ENCODE measurements at regions not wholly inside any gene's neighbourhood (a gene's known extent, or its start where the extent isn't known, plus 50 kb on each side); places are given as distances from the start of the nearest gene placed in this dataset.
"Not testable (repeated sequence)": the region's sequence is repeated elsewhere in the genome, so short reads cannot be mapped to it uniquely, and the experiment has no call there.

DNA sequence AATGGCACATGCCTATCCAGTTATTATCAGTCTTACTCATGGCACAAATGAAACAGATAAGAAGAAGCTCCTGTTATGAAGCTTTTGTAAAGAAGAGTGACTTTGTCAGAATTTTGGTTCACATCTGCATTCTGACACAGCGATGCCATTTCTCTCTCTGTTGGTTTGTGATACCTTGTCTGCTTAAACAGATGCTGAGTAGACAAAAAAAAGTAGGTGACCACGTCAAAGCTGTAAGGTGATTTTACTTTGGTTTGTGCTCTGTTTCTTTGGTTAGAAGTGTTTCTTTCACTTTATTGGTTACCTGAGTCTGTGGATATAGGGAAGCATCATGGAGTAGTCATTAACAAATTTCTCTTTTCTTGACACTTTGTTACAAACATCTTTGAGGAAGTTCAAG, 422.3 kb upstream of the ADAMTSL1 start:
- Mint-ChIP-seq H3K4me3 (no peak overlapping the region), H3K27me3 (no peaks in the 10 kb centered on the region), H3K27ac (no peak overlapping the region), H3K36me3 (ENCODE audit: low read depth) (no peaks in the 10 kb centered on the region), H3K9me3 (peaks cover 5% of the 10 kb centered on the region), H3K4me1 (ENCODE audit: low read depth) (no peaks in the 10 kb centered on the region)
- no peak for DNase-seq

DNA sequence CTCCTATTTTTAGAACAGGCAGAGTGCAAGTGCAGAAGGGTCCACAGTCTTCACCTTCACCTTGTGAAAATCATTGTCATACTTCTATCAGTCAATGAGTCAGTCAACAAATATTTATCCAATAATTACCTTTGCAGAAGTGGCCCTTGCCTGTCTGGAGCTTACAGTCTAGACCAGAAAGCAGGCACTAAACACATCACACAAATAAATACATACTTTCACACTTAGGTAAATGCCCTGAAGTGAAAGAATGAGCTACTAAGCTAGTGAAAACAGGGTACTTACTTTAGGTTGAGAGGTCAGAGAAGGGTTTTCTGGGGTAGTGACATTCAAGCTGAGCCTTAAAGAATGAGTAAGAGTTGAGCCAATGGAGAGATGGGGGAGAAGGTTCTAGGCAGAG, 421.9 kb upstream of the ADAMTSL1 start:
- no peaks in the 10 kb centered on the region for H3K27me3 Mint-ChIP-seq
- no peaks in the 10 kb centered on the region for H3K36me3 Mint-ChIP-seq (ENCODE audit: low read depth)
- H3K9me3 Mint-ChIP-seq = peaks cover 5% of the 10 kb centered on the region
- no peaks in the 10 kb centered on the region for H3K4me1 Mint-ChIP-seq (ENCODE audit: low read depth)
- H3K4me3 Mint-ChIP-seq = no peak overlapping the region
- no peak overlapping the region for H3K27ac Mint-ChIP-seq
- DNase-seq = no peak

DNA sequence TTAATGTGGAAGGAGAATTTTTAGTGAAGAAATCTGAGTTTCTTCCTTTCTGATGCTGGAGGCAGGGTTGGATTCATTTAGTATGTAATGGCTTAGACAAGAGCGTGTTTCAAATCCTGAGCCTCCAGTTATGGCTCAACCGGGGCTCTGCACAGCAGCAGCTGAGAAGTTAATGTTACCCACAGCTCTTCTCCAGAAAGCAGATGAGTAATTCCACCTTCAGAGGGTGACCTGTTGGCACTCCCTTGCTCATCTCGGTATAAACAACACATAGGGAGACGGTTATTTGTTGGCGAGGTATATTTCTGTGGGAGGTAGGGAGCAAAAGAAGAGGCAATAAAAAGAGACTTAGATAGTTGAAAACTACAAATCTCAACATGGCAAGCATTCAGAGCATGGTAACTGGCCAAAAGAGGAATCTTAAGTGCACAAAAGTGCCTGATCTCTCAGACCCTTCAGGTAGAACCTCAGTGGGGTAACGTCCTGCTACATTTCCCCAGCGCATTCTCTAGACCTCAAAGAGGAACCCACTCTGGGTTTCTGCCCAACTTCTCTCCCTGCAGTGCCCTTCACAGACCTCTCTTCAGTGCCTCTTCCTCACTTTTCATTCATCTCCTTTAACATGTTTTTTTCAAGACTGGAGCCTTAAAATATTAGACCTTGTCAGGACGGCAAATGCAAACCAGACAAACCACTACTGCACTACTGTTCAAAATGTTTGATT, 417.5 kb upstream of the ADAMTSL1 start:
- H3K27me3 Mint-ChIP-seq = no peaks in the 10 kb centered on the region
- H3K36me3 Mint-ChIP-seq (ENCODE audit: low read depth) = no peaks in the 10 kb centered on the region
- no peak overlapping the region for H3K27ac Mint-ChIP-seq
- H3K4me1 Mint-ChIP-seq (ENCODE audit: low read depth) = no peaks in the 10 kb centered on the region
- no peak overlapping the region for H3K4me3 Mint-ChIP-seq
- no peak for DNase-seq
- H3K9me3 Mint-ChIP-seq = peaks cover 5% of the 10 kb centered on the region

DNA sequence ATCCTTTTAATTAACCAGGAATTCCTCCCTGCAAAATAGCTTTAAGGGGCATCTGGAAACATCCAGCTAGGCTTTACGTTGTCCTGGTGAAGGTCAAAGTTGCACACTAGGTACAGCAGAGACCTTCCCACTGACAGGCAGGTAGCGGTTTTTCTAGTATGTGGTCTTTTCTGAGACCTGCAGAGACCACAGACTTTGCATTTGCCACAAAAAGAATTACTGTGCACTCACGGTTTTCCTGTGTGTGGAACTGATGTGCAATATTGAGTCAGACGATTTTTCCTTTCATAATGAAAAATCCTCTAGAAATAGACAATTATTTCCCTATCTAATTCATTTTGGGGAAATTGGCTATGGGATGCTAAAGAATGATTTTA, 417.0 kb upstream of the ADAMTSL1 start:
- Mint-ChIP-seq H3K4me3 (no peak overlapping the region), H3K4me1 (ENCODE audit: low read depth) (no peaks in the 10 kb centered on the region), H3K36me3 (ENCODE audit: low read depth) (no peaks in the 10 kb centered on the region), H3K27me3 (no peaks in the 10 kb centered on the region), H3K27ac (no peak overlapping the region), H3K9me3 (peaks cover 2% of the 10 kb centered on the region)
- DNase-seq = no peak

DNA sequence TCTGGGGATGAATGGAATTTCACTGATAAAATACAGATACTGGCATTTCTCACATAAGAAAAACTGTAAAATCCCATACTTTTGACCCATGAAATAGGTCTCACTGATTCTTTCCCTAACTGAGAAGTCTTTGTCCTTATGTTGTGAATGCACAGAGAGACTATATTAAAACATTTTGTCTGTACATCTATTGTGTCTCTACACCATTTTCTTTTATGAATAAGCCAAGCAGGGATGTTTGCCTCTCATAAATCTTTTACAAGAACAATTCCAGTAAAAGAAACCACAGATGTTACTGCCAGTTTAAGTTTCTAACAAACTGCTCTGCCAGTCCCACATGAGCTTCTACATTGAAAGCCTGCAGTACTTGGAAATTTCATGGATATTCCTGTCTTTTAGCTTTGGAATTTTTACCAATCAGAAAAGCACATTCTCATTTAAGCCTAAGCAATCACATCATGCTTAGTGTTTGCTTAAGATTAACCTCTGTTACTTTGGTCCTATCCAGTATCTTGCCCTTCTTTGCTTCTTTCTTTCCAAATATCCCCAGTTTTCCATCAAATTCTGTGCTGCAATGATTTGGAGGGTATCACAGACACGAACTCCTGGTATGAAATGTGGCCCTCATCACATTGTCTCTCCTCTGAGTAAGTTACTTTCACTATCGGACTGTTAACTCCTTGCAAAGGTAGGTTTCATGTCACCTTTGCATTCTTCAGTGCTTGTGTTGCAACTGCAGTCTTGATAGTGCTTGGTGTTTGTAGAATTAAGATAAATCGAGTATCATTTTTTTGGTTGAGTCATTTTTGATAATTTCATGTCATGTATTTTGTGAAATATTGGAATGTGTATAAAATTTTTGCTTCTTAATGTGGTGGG, 415.1 kb upstream of the ADAMTSL1 start:
- peaks cover 2% of the 10 kb centered on the region for H3K9me3 Mint-ChIP-seq

DNA sequence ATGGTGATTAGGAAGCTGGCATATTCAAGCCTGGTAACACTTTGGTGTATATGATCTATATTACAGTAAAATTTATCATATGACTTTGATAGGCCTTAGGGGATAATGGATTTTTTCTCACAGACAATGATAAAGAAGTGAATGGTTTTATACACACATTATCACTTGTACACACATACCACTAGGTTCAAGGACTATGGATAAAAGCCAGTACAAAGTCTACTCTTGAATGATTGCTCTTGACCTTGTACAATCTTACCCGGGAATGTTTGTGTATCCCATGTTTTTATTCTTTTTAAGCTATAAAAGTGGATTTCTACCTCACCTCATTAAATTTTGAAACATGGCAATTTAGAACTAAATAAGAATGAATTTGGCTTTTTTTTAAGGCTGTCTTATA, 414.5 kb upstream of the ADAMTSL1 start:
- no peak for DNase-seq
- no peak overlapping the region for H3K4me3 Mint-ChIP-seq
- H3K9me3 Mint-ChIP-seq = peaks cover under 1% of the 10 kb centered on the region
- no peaks in the 10 kb centered on the region for H3K4me1 Mint-ChIP-seq (ENCODE audit: low read depth)
- H3K36me3 Mint-ChIP-seq (ENCODE audit: low read depth) = no peaks in the 10 kb centered on the region
- no peak overlapping the region for H3K27ac Mint-ChIP-seq
- H3K27me3 Mint-ChIP-seq = no peaks in the 10 kb centered on the region

More for the DNA sequence above, 415.1 kb upstream of the ADAMTSL1 start:
- no peak overlapping the region for H3K4me3 Mint-ChIP-seq
- DNase-seq = no peak
- H3K4me1 Mint-ChIP-seq (ENCODE audit: low read depth) = no peaks in the 10 kb centered on the region
- H3K27me3 Mint-ChIP-seq = no peaks in the 10 kb centered on the region
- no peaks in the 10 kb centered on the region for H3K36me3 Mint-ChIP-seq (ENCODE audit: low read depth)
- no peak overlapping the region for H3K27ac Mint-ChIP-seq

DNA sequence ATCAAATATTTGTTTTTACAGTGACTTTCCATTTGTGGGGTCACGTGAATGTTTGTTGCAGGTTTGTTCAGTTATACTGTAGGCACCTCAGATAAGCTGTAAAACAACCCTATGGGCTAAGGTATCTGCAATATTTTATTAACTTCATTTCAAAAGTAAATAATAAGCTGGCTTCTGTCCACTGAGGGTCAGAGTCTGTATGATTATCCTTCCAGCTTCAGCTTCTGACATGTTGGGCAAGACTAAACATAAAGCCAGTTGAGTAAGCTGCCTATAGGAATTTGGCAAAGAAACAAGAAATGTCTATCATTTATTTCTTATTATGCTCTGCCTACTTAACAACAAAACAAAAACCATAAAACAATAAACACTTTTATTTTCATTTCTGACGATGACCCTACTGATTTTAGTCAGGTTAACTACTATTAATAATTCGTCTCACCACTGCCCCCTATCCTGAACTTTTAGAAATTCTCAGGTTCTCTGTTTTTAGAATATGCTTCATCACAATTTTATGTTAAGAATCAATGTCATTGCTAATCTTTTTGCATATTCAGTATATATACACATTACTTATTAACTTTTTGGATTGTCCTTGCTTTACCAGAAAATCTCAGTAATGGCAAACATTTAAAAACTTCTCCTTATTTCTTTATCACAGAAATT, 413.6 kb upstream of the ADAMTSL1 start:
- Mint-ChIP-seq H3K36me3 (ENCODE audit: low read depth) (no peaks in the 10 kb centered on the region), H3K27me3 (no peaks in the 10 kb centered on the region), H3K4me3 (no peak overlapping the region), H3K9me3 (no peaks in the 10 kb centered on the region), H3K27ac (no peak overlapping the region), H3K4me1 (ENCODE audit: low read depth) (no peaks in the 10 kb centered on the region)
- DNase-seq = no peak

DNA sequence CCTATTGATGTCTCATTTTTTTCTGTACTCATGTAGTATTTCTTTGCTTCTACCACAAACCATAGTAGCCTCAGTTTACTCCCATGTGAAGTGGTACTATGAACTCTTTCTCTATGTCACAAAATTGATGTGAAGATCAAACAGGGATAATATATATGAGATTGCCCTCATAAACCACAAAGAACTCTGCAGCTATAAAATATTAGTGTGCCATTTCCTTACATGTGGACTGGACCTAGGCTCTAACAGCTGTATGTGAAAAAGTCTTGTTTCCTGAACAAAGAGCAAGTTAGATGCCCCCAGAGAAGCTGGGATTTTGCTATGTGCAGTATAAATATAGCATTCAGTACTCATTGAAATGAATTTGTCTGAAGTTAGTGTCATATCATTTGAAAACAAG, 412.6 kb upstream of the ADAMTSL1 start:
- no peaks in the 10 kb centered on the region for H3K9me3 Mint-ChIP-seq
- H3K27ac Mint-ChIP-seq = no peak overlapping the region
- H3K4me3 Mint-ChIP-seq = no peak overlapping the region
- H3K27me3 Mint-ChIP-seq = no peaks in the 10 kb centered on the region
- no peak for DNase-seq
- H3K4me1 Mint-ChIP-seq (ENCODE audit: low read depth) = no peaks in the 10 kb centered on the region
- H3K36me3 Mint-ChIP-seq (ENCODE audit: low read depth) = no peaks in the 10 kb centered on the region

DNA sequence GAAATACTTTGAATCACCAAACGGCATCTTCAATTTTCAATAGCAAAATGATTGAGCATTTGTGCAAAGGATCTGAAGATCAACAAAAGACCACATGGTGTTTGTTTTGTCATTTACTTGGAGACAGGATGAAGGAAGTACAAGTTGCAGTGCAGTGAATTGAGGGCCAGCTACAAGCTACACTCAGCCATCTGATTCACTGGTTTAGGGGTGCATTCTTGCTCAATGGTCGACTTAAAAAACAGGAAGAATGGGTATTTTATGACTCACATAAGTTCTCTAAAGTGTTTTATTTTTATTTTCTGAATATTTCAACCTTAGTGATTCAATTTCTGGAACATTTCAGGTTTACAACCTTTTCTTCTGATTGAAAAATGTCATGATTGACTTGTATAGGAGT, 412.1 kb upstream of the ADAMTSL1 start:
- Mint-ChIP-seq H3K36me3 (ENCODE audit: low read depth) (no peaks in the 10 kb centered on the region), H3K27ac (no peak overlapping the region), H3K4me1 (ENCODE audit: low read depth) (no peaks in the 10 kb centered on the region), H3K27me3 (no peaks in the 10 kb centered on the region), H3K9me3 (no peaks in the 10 kb centered on the region), H3K4me3 (no peak overlapping the region)
- DNase-seq = no peak

DNA sequence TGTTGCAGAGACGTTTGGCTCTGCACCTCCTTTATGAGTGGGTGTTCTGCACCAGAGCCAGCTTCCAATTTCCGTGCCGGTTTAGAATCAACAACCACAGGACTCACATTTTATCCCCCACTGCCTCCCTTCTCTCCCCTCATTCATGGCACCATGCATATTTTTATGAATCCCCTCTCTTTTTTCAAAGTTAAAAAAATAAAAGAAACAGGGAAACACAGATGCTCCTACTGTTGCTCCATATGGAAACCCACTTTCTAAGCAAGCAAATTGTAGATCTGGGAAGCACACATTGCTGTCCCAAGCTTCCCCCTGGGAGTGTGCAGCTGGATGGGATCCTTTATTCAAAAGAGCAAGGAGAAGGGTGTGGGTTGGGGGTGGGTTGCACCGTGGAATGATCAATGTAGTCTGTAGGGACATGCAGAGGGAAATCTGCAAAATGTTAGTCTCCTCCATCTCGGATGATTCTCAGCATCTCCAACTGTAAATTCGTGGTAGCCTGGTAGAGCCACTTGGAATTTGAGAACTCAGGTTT, 410.0 kb upstream of the ADAMTSL1 start:
- Mint-ChIP-seq H3K4me3 (no peak overlapping the region), H3K9me3 (no peaks in the 10 kb centered on the region), H3K4me1 (ENCODE audit: low read depth) (no peaks in the 10 kb centered on the region), H3K27me3 (no peaks in the 10 kb centered on the region), H3K27ac (no peak overlapping the region), H3K36me3 (ENCODE audit: low read depth) (no peaks in the 10 kb centered on the region)
- DNase-seq = no peak

DNA sequence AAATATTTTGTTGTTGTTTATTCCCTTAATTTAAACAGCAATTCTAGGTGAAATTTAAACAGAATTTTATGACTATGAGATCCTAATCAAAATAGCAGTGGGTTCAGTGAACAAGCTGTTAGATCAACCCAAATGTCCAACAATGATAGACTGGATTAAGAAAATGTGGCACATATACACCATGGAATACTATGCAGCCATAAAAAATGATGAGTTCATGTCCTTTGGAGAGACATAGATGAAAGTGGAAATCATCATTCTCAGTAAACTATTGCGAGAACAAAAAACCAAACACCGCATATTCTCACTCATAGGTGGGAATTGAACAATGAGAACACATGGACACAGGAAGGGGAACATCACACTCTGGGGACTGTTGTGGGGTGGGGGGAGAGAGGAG, 407.3 kb upstream of the ADAMTSL1 start:
- H3K4me1 Mint-ChIP-seq (ENCODE audit: low read depth); H3K4me3 Mint-ChIP-seq; H3K27me3 Mint-ChIP-seq; H3K36me3 Mint-ChIP-seq (ENCODE audit: low read depth); H3K9me3 Mint-ChIP-seq; H3K27ac Mint-ChIP-seq; DNase-seq: not testable (repeated sequence)

DNA sequence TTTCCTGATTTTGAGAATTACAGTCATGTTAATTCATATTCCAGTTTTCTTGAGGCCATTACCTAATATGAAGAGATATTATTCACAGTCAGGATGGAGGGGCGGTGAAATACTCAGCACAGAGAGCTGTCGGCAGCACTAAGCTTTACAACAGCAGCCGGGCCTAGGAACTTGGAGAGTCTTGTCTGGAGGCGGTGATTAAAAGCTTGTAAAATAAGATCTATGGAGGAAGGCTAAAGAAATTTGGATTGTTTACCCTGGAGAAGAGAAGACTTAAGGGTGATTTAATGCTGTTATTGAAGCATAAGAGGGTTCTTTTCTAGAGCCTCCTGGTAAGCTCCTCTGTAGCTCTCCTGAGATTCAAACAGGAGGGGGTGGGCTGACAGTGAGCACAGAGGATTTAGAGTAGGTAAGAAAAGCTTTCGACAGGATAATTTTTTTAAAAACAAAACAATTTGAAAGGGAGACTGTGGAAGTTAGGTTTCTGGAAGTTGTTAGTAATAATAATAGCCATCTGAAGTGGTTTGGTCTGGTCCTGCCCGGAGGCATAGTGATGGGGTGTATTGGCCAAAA, 406.3 kb upstream of the ADAMTSL1 start:
- H3K9me3 Mint-ChIP-seq = no peaks in the 10 kb centered on the region
- H3K27me3 Mint-ChIP-seq = no peaks in the 10 kb centered on the region
- no peaks in the 10 kb centered on the region for H3K4me1 Mint-ChIP-seq (ENCODE audit: low read depth)
- H3K27ac Mint-ChIP-seq = no peak overlapping the region
- H3K36me3 Mint-ChIP-seq (ENCODE audit: low read depth) = no peaks in the 10 kb centered on the region
- H3K4me3 Mint-ChIP-seq = no peak overlapping the region
- no peak for DNase-seq

DNA sequence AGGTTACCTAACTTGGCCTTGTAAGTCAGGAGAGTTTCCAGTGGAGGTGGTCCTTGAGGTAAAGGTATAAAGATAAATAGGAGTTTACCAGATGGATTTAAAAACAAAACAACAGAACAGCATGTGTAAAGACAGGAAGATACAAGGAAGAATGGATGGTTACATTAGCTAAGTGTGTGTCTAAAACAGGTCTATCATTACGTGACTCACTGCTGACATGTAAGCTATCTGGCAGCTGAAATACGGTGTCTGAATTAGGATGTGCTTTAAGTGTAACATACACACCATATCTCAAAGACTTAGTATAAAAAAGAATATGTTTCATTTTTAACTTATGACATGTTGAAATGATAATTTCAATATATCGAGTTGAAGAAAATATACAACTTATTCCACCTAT, 405.1 kb upstream of the ADAMTSL1 start:
- Mint-ChIP-seq H3K4me3 (no peak overlapping the region), H3K4me1 (ENCODE audit: low read depth) (no peaks in the 10 kb centered on the region), H3K27ac (no peak overlapping the region), H3K9me3 (no peaks in the 10 kb centered on the region), H3K36me3 (ENCODE audit: low read depth) (no peaks in the 10 kb centered on the region), H3K27me3 (no peaks in the 10 kb centered on the region)
- no peak for DNase-seq

DNA sequence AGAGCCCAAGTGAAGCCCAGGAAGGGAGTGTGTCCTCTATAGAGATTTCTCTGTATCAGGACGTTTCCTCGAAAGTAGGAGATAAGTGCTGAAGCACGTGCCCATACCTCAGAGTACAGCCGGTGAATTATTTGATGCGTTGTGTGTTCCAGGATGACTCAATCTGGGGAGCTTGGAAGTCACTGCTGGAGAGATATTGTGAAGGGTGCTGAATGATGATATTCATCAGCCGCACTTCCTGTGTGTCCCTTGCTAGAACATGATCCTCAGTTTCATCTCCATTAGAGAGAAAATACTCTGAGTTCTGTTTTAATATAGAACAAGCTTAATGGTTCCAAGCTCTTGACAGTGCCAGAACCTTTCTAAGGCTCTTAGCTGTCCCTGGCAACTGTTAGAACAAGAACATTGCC, 402.3 kb upstream of the ADAMTSL1 start:
- no peaks in the 10 kb centered on the region for H3K36me3 Mint-ChIP-seq (ENCODE audit: low read depth)

More for the DNA sequence above, 402.3 kb upstream of the ADAMTSL1 start:
- no peak overlapping the region for H3K27ac Mint-ChIP-seq
- no peaks in the 10 kb centered on the region for H3K27me3 Mint-ChIP-seq
- H3K4me1 Mint-ChIP-seq (ENCODE audit: low read depth) = no peaks in the 10 kb centered on the region
- no peaks in the 10 kb centered on the region for H3K9me3 Mint-ChIP-seq
- H3K4me3 Mint-ChIP-seq = no peak overlapping the region
- no peak for DNase-seq

Data from activated T-cell treated with anti-CD3 and anti-CD28 coated beads, Interleukin-2, amount 50 U/mL, for 24 hours (primary cell).